IMR-90 (cell line): ENCODE measurements at regions not wholly inside any gene's neighbourhood (a gene's known extent, or its start where the extent isn't known, plus 50 kb on each side); places are given as distances from the start of the nearest gene placed in this dataset.

Source experiments
- CEBPB ChIP-seq: IDR thresholded peaks from 2 replicates; pipeline ENCODE4 v1.6.1; 2012; ENCODE audit warnings: low read depth, low read length, improper control_type of control experiment
- FOS ChIP-seq: fragments of 150-350 bp; IDR thresholded peaks from 2 replicates; pipeline ENCODE4 v1.6.1; 2016; ENCODE audit warnings: low read depth, low read length
- MAZ ChIP-seq: IDR thresholded peaks from 2 replicates; pipeline ENCODE4 v1.6.1; 2012; ENCODE audit warnings: low read depth, mild to moderate bottlenecking, low read length, improper control_type of control experiment, moderate library complexity, borderline replicate concordance
- POLR2A ChIP-seq: IDR thresholded peaks from 2 replicates; pipeline ENCODE4 v1.6.1; 2012; ENCODE audit warnings: mild to moderate bottlenecking, low read depth, low read length
- RAD21 ChIP-seq: IDR thresholded peaks from 2 replicates; pipeline ENCODE4 v1.6.1; 2012; ENCODE audit warnings: low read length, improper control_type of control experiment
- RCOR1 ChIP-seq: IDR thresholded peaks from 2 replicates; pipeline ENCODE4 v1.6.1; 2012; ENCODE audit warnings: mild to moderate bottlenecking, low read length, improper control_type of control experiment; ENCODE audit not compliant: insufficient replicate concordance
- RFX5 ChIP-seq: IDR thresholded peaks from 2 replicates; pipeline ENCODE4 v1.8.0; 2012; ENCODE audit warnings: low read depth, mild to moderate bottlenecking, low read length, moderate library complexity
- SMC3 ChIP-seq: fragments of 150-350 bp; IDR thresholded peaks from 2 replicates; pipeline ENCODE4 v1.6.1; 2016; ENCODE audit warnings: low read depth, mild to moderate bottlenecking, antibody characterized with exemption, low read length, moderate library complexity
- TF ChIP-seq, protein P1 (sequence below): conservative IDR thresholded peaks from 2 replicates; pipeline ENCODE4 v1.5.1; 2012; ENCODE audit warnings: mild to moderate bottlenecking, low read depth, low read length, improper control_type of control experiment

DNA sequence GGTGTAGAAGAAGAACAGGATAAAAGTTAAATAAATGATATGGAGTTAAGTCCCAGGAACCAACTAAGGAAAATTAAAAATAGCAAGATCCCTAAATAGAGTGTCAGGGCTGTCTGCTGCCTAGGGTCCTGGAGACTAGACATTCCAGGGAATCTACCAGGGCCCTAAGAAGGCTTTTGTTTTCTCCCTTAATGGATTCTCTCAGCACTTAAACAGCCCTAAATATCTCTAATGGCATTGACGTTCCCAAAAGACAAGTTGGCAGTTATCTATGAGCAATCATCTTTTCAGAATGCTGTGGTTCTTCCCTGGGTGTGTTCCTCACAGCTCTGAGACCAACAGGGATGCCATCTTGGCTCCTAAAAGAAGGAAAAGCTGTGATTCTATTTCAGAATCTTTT lies 616.3 kb downstream of the EPHA4 start:
- TF ChIP-seq RFX5 (no peak), SMC3 (no peak), RCOR1 (no peak), FOS (no peak), RAD21 (no peak), CEBPB (no peak), POLR2A (no peak), MAZ (no peak)
- TF ChIP-seq, protein P1, sequence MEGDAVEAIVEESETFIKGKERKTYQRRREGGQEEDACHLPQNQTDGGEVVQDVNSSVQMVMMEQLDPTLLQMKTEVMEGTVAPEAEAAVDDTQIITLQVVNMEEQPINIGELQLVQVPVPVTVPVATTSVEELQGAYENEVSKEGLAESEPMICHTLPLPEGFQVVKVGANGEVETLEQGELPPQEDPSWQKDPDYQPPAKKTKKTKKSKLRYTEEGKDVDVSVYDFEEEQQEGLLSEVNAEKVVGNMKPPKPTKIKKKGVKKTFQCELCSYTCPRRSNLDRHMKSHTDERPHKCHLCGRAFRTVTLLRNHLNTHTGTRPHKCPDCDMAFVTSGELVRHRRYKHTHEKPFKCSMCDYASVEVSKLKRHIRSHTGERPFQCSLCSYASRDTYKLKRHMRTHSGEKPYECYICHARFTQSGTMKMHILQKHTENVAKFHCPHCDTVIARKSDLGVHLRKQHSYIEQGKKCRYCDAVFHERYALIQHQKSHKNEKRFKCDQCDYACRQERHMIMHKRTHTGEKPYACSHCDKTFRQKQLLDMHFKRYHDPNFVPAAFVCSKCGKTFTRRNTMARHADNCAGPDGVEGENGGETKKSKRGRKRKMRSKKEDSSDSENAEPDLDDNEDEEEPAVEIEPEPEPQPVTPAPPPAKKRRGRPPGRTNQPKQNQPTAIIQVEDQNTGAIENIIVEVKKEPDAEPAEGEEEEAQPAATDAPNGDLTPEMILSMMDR = no peak
